Nephron (organoid): ENCODE measurements at regions not wholly inside any gene's neighbourhood (a gene's known extent, or its start where the extent isn't known, plus 50 kb on each side); places are given as distances from the start of the nearest gene placed in this dataset.
"Not testable (repeated sequence)": the region's sequence is repeated elsewhere in the genome, so short reads cannot be mapped to it uniquely, and the experiment has no call there.

Experiments
- H3K27ac Mint-ChIP-seq, 3 experiments: 2 replicates each; pipeline ENCODE4 v1.8.0; 2020; ENCODE audit warnings: mixed read lengths in 3 of 3, mild to moderate bottlenecking in 2 of 3, moderate library complexity in 1 of 3
- H3K27me3 Mint-ChIP-seq: 2 replicates; pipeline ENCODE4 v1.8.0; 2021; ENCODE audit warnings: low read depth, mild to moderate bottlenecking, moderate library complexity, mixed read lengths
- H3K36me3 Mint-ChIP-seq: 2 replicates; pipeline ENCODE4 v1.8.0; 2020; ENCODE audit warnings: low read depth, mixed read lengths
- H3K4me1 Mint-ChIP-seq: 2 replicates; pipeline ENCODE4 v1.8.0; 2020; ENCODE audit warnings: mixed read lengths
- H3K4me3 Mint-ChIP-seq, 3 experiments: 2 replicates each; pipeline ENCODE4 v1.8.0; 2020; ENCODE audit warnings: mild to moderate bottlenecking in 3 of 3, mixed read lengths in 3 of 3, moderate library complexity in 2 of 3
- H3K9me3 Mint-ChIP-seq: 2 replicates; pipeline ENCODE4 v1.8.0; 2020; ENCODE audit warnings: mixed read lengths
- TF ChIP-seq, protein P1 (sequence below), 3 experiments: fragments of 200-600 bp; sonication (generic); IDR thresholded peaks; one replicate each; pipeline ENCODE4 v1.5.0; 2021; ENCODE audit warnings: antibody characterized with exemption in 3 of 3; ENCODE audit not compliant: unreplicated experiment in 3 of 3

DNA sequence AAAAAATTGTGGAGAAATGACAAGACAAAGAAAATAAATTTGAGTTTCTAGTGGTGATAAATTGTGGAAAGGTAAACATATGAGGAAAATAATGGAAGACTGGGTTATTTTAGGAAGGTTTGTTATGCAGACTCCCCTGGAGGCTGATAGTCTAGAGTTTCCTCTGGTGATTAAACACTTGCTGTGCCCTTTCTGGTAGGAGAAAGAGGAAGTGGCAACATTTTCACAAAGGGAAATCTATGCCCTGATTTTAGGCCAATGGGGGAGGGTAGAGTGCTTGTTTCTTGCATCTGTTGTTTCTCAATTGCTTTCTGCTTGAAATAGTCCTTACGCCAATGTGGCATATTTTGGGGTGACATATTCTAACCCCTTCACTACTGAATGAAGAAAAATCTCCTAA is 129.1 kb upstream of the DOK5 start:
- no peak overlapping the region for H3K27ac Mint-ChIP-seq
- TF ChIP-seq, protein P1, sequence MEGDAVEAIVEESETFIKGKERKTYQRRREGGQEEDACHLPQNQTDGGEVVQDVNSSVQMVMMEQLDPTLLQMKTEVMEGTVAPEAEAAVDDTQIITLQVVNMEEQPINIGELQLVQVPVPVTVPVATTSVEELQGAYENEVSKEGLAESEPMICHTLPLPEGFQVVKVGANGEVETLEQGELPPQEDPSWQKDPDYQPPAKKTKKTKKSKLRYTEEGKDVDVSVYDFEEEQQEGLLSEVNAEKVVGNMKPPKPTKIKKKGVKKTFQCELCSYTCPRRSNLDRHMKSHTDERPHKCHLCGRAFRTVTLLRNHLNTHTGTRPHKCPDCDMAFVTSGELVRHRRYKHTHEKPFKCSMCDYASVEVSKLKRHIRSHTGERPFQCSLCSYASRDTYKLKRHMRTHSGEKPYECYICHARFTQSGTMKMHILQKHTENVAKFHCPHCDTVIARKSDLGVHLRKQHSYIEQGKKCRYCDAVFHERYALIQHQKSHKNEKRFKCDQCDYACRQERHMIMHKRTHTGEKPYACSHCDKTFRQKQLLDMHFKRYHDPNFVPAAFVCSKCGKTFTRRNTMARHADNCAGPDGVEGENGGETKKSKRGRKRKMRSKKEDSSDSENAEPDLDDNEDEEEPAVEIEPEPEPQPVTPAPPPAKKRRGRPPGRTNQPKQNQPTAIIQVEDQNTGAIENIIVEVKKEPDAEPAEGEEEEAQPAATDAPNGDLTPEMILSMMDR (IDR thresholded peaks at IDR 0.05; ENCODE audit: unreplicated experiment in 3 of 3), result no peak
- no peaks in the 10 kb centered on the region for H3K36me3 Mint-ChIP-seq
- H3K9me3 Mint-ChIP-seq, result peaks cover 3% of the 10 kb centered on the region
- H3K4me3 Mint-ChIP-seq, result no peak overlapping the region
- H3K27me3 Mint-ChIP-seq, result no peaks in the 10 kb centered on the region
- H3K4me1 Mint-ChIP-seq, result peaks cover 21% of the 10 kb centered on the region

DNA sequence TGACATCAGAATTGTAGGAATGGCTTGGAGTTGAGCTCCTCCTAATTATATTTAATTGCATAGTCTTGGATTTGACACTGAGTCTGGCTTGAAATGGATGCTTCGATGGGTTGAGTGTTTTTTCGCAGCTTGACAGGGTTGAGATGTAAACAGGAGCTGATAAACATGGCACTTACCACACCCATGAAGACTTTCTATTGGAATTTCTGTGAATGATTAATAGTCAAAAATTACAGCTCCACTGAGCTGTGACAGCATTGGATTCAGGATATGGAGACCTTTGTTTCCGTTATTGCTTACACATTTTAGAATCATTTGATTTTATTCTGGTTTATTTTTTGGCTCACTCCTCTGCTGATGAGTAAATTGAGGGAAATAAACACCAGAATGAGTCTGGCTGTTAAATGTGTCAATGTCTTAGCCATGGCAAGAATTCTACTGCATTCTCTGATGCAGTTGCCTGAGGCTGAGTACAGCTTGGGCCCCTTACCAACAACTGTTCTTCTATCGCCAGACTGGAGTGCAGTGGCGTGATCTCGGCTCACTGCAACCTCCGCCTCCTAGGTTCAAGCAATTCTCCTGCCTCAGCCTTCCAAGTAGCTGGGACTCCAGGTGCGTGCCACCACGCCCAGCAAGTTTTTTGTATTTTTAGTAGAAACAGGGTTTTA is 128.1 kb upstream of the DOK5 start:
- Mint-ChIP-seq H3K27me3 (no peaks in the 10 kb centered on the region), H3K4me1 (peaks cover 21% of the 10 kb centered on the region), H3K4me3 (no peak overlapping the region), H3K9me3 (peaks cover 3% of the 10 kb centered on the region), H3K36me3 (no peaks in the 10 kb centered on the region), H3K27ac (no peak overlapping the region)
- TF ChIP-seq, protein P1 (IDR thresholded peaks at IDR 0.05; ENCODE audit: unreplicated experiment in 3 of 3), result no peak

DNA sequence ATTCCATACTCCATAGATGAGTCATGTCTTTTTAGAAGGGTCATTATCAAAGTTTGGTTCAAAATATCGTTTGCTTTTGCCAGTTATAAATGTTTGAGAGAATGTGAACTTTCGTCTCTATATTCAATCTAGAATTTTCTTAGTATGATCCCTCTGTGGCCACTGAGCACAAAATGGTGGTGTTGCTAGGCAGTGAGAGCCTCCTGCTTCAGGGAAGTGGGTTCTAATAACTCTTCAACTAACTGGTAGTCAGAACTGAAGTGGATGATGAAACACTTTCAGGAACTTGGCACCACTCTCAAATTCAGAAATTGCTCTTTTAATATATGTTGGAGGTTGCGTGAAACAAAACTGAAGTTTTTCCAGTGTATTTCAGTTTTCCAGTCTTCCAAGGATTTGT is 125.0 kb upstream of the DOK5 start:
- H3K4me1 Mint-ChIP-seq, result peaks cover 15% of the 10 kb centered on the region
- no peaks in the 10 kb centered on the region for H3K36me3 Mint-ChIP-seq
- H3K9me3 Mint-ChIP-seq, result peaks cover 3% of the 10 kb centered on the region
- H3K27ac Mint-ChIP-seq, result no peak overlapping the region
- H3K4me3 Mint-ChIP-seq, result no peak overlapping the region
- no peaks in the 10 kb centered on the region for H3K27me3 Mint-ChIP-seq
- TF ChIP-seq, protein P1 (IDR thresholded peaks at IDR 0.05; ENCODE audit: unreplicated experiment in 3 of 3), result no peak

DNA sequence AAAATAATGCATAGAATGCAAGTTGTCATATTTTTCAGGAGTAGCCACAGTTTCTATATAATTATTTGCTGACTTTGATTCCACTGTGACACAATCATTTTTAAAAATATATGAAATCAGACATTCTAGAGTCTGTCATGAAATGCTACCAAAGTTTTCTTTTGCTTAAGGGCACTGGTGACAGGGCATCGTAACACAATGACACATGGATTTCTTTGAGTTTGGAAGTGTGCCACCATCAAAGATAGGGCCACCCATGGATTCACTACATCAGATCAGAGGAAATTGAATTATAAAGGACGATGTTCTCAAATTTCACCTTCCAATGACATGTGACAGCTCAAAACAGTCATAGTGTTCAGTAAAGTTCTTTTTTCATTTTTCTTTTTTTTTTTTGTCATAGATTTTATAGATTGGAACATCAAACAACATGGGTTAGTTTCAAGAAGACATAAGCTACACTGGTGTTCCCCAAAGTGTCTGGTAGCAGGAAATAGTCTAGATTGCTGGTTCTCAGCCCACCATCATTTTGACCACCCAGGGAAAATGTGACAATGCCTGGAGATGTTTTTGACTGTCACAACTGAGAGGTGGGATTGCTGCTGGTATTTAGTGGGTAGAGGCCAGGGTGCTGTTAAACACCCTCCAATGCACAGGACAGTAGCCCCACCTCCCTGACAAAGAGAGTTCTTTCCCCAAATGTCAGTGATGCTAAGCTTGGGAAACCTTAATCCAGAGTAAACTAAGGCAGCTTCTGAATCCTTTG is 123.8 kb upstream of the DOK5 start:
- no peaks in the 10 kb centered on the region for H3K9me3 Mint-ChIP-seq
- H3K4me1 Mint-ChIP-seq, result peaks cover 8% of the 10 kb centered on the region
- H3K4me3 Mint-ChIP-seq, result no peak overlapping the region
- no peaks in the 10 kb centered on the region for H3K36me3 Mint-ChIP-seq
- TF ChIP-seq, protein P1 (IDR thresholded peaks at IDR 0.05; ENCODE audit: unreplicated experiment in 3 of 3), result no peak
- no peak overlapping the region for H3K27ac Mint-ChIP-seq
- H3K27me3 Mint-ChIP-seq, result no peaks in the 10 kb centered on the region

DNA sequence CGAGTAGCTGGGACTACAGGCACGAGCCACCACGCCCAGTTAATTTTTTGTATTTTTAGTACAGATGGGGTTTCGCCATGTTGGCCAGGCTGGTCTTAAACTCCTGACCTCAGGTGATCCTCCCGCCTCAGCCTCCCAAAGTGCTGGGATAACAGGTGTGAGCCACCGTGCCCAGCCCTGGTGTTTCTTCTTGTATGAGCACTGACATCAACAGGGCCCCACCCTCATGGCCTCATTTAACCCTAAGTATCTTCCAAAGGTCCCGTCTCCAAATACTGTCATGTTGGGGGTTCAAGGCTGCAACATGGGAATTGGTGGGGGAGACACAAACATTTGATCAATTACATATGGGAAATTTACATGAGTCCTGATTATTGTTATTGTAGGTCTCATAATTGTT is 122.9 kb upstream of the DOK5 start:
- not testable (repeated sequence) for H3K4me1 Mint-ChIP-seq, H3K27ac Mint-ChIP-seq, H3K36me3 Mint-ChIP-seq, H3K27me3 Mint-ChIP-seq, H3K9me3 Mint-ChIP-seq, H3K4me3 Mint-ChIP-seq

DNA sequence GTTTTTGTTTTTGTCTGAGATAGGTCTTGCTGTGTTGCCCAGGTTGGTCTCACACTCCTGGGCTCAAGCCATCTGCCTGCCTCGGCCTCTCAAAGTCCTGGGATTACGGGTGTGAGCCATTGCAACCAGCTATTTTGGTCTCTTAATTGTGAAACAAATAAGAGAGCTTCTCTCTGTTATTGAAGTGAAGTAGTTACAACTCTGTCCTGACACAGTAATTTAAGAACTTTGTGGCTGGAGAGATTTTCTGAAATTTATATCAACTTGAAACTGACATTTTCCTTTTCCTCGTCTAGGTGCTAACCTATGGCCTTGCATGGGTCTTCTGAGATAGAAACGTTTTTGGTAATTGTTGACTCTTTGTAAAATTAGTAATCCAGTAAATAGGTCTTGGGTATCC is 122.1 kb upstream of the DOK5 start:
- peaks cover 10% of the 10 kb centered on the region for H3K4me1 Mint-ChIP-seq
- H3K27ac Mint-ChIP-seq, result no peak overlapping the region
- peaks cover under 1% of the 10 kb centered on the region for H3K27me3 Mint-ChIP-seq
- TF ChIP-seq, protein P1 (IDR thresholded peaks at IDR 0.05; ENCODE audit: unreplicated experiment in 3 of 3), result no peak
- H3K9me3 Mint-ChIP-seq, result no peaks in the 10 kb centered on the region
- no peak overlapping the region for H3K4me3 Mint-ChIP-seq
- H3K36me3 Mint-ChIP-seq, result no peaks in the 10 kb centered on the region
